ENCODE measurements at regions not wholly inside any gene's neighbourhood (a gene's known extent, or its start where the extent isn't known, plus 50 kb on each side); places are given as distances from the start of the nearest gene placed in this dataset.

DNA sequence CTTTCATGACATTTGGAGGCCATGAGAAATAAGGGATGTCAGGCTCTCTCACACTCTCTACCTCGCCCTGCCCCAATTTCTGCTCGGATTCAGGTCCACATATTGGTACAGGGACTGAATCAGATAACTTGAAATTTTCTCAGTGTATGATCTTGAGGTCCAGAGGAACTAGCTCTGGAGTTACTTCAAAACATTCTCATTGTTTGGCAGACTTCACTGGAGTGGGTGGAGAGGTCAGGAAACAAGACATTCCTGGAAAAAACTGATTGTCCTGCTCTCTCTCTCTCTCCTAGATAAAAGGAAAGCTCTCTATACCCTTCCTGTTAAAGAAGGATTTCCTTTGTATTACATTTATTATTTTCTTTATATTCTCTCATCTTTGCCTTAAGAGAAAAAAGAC lies 428.1 kb upstream of the DACH1 start:
- Mint-ChIP-seq H3K4me1 (ENCODE audit: insufficient read depth, unreplicated experiment) (peaks cover 16% of the 10 kb centered on the region), H3K9me3 (ENCODE audit: unreplicated experiment) (no peaks in the 10 kb centered on the region), H3K4me3 (ENCODE audit: unreplicated experiment) (no peak overlapping the region), H3K27ac (ENCODE audit: low read depth, unreplicated experiment) (no peak overlapping the region), H3K27me3 (ENCODE audit: insufficient read depth, unreplicated experiment) (peaks cover 10% of the 10 kb centered on the region), H3K36me3 (ENCODE audit: insufficient read depth, unreplicated experiment) (peaks cover 6% of the 10 kb centered on the region)
- CTCF ChIA-PET, result interaction anchor here (1.0 kb wide), 1 partner anchor 274 kb away, joined by 3 read pairs; no protein-coding TSS in a partner anchor
- intact Hi-C loops (cut with micrococcal nuclease), result no loop called here
- TF ChIP-seq, protein P1, sequence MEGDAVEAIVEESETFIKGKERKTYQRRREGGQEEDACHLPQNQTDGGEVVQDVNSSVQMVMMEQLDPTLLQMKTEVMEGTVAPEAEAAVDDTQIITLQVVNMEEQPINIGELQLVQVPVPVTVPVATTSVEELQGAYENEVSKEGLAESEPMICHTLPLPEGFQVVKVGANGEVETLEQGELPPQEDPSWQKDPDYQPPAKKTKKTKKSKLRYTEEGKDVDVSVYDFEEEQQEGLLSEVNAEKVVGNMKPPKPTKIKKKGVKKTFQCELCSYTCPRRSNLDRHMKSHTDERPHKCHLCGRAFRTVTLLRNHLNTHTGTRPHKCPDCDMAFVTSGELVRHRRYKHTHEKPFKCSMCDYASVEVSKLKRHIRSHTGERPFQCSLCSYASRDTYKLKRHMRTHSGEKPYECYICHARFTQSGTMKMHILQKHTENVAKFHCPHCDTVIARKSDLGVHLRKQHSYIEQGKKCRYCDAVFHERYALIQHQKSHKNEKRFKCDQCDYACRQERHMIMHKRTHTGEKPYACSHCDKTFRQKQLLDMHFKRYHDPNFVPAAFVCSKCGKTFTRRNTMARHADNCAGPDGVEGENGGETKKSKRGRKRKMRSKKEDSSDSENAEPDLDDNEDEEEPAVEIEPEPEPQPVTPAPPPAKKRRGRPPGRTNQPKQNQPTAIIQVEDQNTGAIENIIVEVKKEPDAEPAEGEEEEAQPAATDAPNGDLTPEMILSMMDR (IDR thresholded peaks at IDR 0.05; ENCODE audit: unreplicated experiment), result no peak
- no TSS peak for BruUV-seq (replicated peaks)
- no peak for DNase-seq (ENCODE audit: unreplicated experiment)
- POLR2A ChIA-PET, result no interaction called here

DNA sequence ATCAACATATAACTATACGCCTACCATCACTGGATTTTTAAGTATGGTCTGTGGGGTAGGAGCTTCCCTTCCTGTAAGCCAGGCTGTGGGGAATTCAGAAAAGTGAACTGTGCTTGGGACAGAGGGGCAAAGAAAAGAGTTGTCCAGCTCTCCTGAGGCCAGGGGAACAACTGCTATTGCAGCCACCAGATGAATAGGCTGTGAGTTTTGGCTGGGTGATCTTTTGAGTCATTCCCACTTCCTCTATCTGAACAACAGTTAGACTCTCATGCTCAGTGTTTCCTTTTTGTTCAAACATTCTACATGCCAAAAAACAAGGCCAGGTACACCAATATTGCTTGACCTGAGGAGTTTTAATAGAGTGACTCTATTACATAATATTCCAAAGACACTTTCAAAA lies 426.2 kb upstream of the DACH1 start:
- Mint-ChIP-seq H3K9me3 (ENCODE audit: unreplicated experiment) (no peaks in the 10 kb centered on the region), H3K4me1 (ENCODE audit: insufficient read depth, unreplicated experiment) (peaks cover 16% of the 10 kb centered on the region), H3K27ac (ENCODE audit: low read depth, unreplicated experiment) (no peak overlapping the region), H3K27me3 (ENCODE audit: insufficient read depth, unreplicated experiment) (peaks cover 9% of the 10 kb centered on the region), H3K36me3 (ENCODE audit: insufficient read depth, unreplicated experiment) (peaks cover 6% of the 10 kb centered on the region), H3K4me3 (ENCODE audit: unreplicated experiment) (no peak overlapping the region)
- TF ChIP-seq, protein P1 (IDR thresholded peaks at IDR 0.05; ENCODE audit: unreplicated experiment), result no peak
- intact Hi-C loops (cut with micrococcal nuclease), result no loop called here
- ChIA-PET CTCF (no interaction called here), POLR2A (no interaction called here)
- DNase-seq (ENCODE audit: unreplicated experiment), result no peak
- no TSS peak for BruUV-seq (replicated peaks)

DNA sequence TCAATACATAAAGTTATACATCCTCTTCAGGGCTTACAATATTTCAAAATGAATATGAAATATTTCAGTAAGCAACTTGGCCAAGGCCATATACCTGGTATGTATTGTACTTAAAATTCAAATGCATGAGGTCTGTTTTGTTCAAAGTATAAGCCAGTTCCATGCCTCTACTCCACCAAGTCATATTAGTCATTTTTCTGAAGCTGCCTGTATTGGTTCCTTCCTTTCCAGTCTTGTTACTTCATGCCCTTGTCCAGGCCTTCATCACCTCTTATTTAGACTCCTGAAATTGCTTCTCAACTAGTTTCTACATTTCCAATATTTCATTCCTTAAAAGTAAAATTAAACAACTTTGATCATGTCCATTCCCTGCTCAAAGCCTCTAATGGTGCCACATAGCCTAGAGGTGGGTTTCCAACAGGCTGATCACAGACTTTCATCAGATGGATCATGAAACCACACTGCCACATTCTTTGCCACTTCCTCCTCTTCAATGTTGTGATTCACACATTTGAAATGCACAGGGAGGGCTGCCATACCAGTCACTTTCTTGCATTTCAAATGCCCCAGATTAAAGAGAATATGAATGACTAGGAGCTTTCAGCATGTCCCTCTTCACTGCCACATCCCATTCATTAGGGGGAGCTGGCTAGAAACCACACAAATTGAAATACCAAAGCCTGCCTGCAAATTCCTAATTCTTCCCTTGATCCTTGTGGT lies 424.1 kb upstream of the DACH1 start:
- TF ChIP-seq, protein P1 (IDR thresholded peaks at IDR 0.05; ENCODE audit: unreplicated experiment), result no peak
- Mint-ChIP-seq H3K36me3 (ENCODE audit: insufficient read depth, unreplicated experiment) (peaks cover 6% of the 10 kb centered on the region), H3K27ac (ENCODE audit: low read depth, unreplicated experiment) (no peak overlapping the region), H3K4me1 (ENCODE audit: insufficient read depth, unreplicated experiment) (peaks cover 16% of the 10 kb centered on the region), H3K27me3 (ENCODE audit: insufficient read depth, unreplicated experiment) (no peaks in the 10 kb centered on the region), H3K4me3 (ENCODE audit: unreplicated experiment) (no peak overlapping the region), H3K9me3 (ENCODE audit: unreplicated experiment) (no peaks in the 10 kb centered on the region)
- POLR2A ChIA-PET, result no interaction called here
- intact Hi-C loops (cut with micrococcal nuclease), result no loop called here
- CTCF ChIA-PET, result no interaction called here
- peak; percentile 14 for DNase-seq (ENCODE audit: unreplicated experiment)
- no TSS peak for BruUV-seq (replicated peaks)

DNA sequence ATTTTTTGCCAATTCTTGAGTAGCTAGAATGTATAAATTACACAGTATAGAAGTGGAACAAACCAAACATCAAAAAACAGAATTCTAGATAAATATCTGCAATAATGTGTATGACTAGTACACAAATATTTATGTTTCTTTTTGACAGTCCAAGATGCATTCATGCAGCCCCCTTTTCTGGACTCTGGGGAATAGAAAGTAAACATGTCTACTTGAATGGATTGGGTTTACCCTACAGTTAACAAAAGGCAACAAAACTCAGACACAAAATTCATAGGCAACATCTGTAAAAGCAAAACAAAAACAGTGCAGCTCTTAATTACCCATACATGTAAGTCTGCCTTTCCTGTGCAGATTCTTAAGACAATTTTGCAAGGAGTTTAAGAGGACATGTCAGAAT lies 419.4 kb upstream of the DACH1 start:
- Mint-ChIP-seq H3K9me3 (ENCODE audit: unreplicated experiment) (no peaks in the 10 kb centered on the region), H3K4me3 (ENCODE audit: unreplicated experiment) (no peak overlapping the region), H3K27me3 (ENCODE audit: insufficient read depth, unreplicated experiment) (no peaks in the 10 kb centered on the region), H3K36me3 (ENCODE audit: insufficient read depth, unreplicated experiment) (no peaks in the 10 kb centered on the region), H3K27ac (ENCODE audit: low read depth, unreplicated experiment) (no peak overlapping the region), H3K4me1 (ENCODE audit: insufficient read depth, unreplicated experiment) (peaks cover 7% of the 10 kb centered on the region)
- DNase-seq (ENCODE audit: unreplicated experiment), result no peak
- ChIA-PET CTCF (interaction anchor here (0.6 kb wide), 1 partner anchor 42 kb away, joined by 3 read pairs; no protein-coding TSS in a partner anchor), POLR2A (interaction anchor here (0.6 kb wide), 1 partner anchor 271 kb away, joined by 3 read pairs; no protein-coding TSS in a partner anchor)
- no TSS peak for BruUV-seq (replicated peaks)
- intact Hi-C loops (cut with micrococcal nuclease), result no loop called here
- TF ChIP-seq, protein P1 (IDR thresholded peaks at IDR 0.05; ENCODE audit: unreplicated experiment), result no peak

All from MCF 10A (cell line).